GM23338 (cell line): ENCODE measurements at regions not wholly inside any gene's neighbourhood (a gene's known extent, or its start where the extent isn't known, plus 50 kb on each side); places are given as distances from the start of the nearest gene placed in this dataset.

Source experiments
- ATAC-seq: fragments of 200-7000 bp; cut with Tn5 transposase; 3 replicates; pipeline ENCODE4 v1.9.1; 2020
- DNase-seq: peaks from one replicate; pipeline ENCODE4 v3.0.0-alpha.2; 2015; ENCODE audit warnings: low spot score
- H2AFZ ChIP-seq: fragments of 200-600 bp; sonication (generic); 2 replicates; pipeline ENCODE4 v1.8.0; 2016; ENCODE audit warnings: antibody characterized with exemption, mild to moderate bottlenecking, moderate library complexity
- H3F3A ChIP-seq: fragments of 200-600 bp; sonication (generic); replicated peaks from 2 replicates; pipeline ENCODE4 v1.8.0; 2017; ENCODE audit warnings: antibody characterized with exemption, mixed run types, low read depth
- H3K27ac ChIP-seq: fragments of 200-600 bp; sonication (generic); 2 replicates; pipeline ENCODE4 v1.6.1; 2016; ENCODE audit warnings: low read depth
- H3K27me3 ChIP-seq: fragments of 200-600 bp; sonication (generic); 2 replicates; pipeline ENCODE4 v1.8.0; 2016; ENCODE audit warnings: mild to moderate bottlenecking, mixed run types, moderate library complexity; ENCODE audit not compliant: insufficient read depth
- H3K36me3 ChIP-seq: fragments of 200-600 bp; sonication (generic); 2 replicates; pipeline ENCODE4 v1.8.0; 2016; ENCODE audit warnings: mild to moderate bottlenecking; ENCODE audit not compliant: insufficient read depth
- H3K4me1 ChIP-seq: fragments of 200-600 bp; sonication (generic); 2 replicates; pipeline ENCODE4 v1.8.0; 2016; ENCODE audit warnings: mild to moderate bottlenecking, moderate library complexity; ENCODE audit not compliant: insufficient read depth
- H3K4me2 ChIP-seq: fragments of 200-600 bp; sonication (generic); 2 replicates; pipeline ENCODE4 v1.7.1; 2017; ENCODE audit warnings: mixed run types
- H3K4me3 ChIP-seq: fragments of 200-600 bp; sonication (generic); 2 replicates; pipeline ENCODE4 v1.6.1; 2016; ENCODE audit warnings: mixed run types
- H3K79me2 ChIP-seq: fragments of 200-600 bp; sonication (generic); replicated peaks from 2 replicates; pipeline ENCODE4 v1.8.0; 2017; ENCODE audit warnings: mild to moderate bottlenecking; ENCODE audit not compliant: insufficient read depth
- H3K9me2 ChIP-seq: fragments of 200-600 bp; sonication (generic); 2 replicates; pipeline ENCODE4 v1.8.0; 2017; ENCODE audit not compliant: insufficient read depth
- H4K20me1 ChIP-seq: fragments of 200-600 bp; sonication (generic); replicated peaks from 2 replicates; pipeline ENCODE4 v1.8.0; 2017; ENCODE audit warnings: mild to moderate bottlenecking; ENCODE audit not compliant: insufficient read depth
- H3K27ac Mint-ChIP-seq: 2 replicates; pipeline ENCODE4 v1.8.0; 2020; ENCODE audit warnings: inconsistent platforms, mild to moderate bottlenecking, moderate library complexity, mixed read lengths
- H3K27me3 Mint-ChIP-seq: 3 replicates; pipeline ENCODE4 v1.8.0; 2022; ENCODE audit warnings: low read depth, mild to moderate bottlenecking, moderate library complexity, mixed read lengths, inconsistent platforms; ENCODE audit not compliant: insufficient read depth, poor library complexity
- H3K36me3 Mint-ChIP-seq: 3 replicates; pipeline ENCODE4 v1.8.0; 2021; ENCODE audit warnings: low read depth, mild to moderate bottlenecking, inconsistent platforms, moderate library complexity, mixed read lengths
- H3K4me1 Mint-ChIP-seq: 3 replicates; pipeline ENCODE4 v1.8.0; 2020; ENCODE audit warnings: mild to moderate bottlenecking, inconsistent platforms, mixed read lengths
- H3K4me3 Mint-ChIP-seq: 3 replicates; pipeline ENCODE4 v1.8.0; 2021; ENCODE audit warnings: moderate library complexity, mild to moderate bottlenecking, inconsistent platforms, mixed read lengths
- H3K9me3 Mint-ChIP-seq: 3 replicates; pipeline ENCODE4 v1.8.0; 2020; ENCODE audit warnings: moderate library complexity, mild to moderate bottlenecking, inconsistent platforms, mixed read lengths
- CREB1 ChIP-seq: fragments of 250-450 bp; sonication (Bioruptor Pico); IDR thresholded peaks from 2 replicates; pipeline ENCODE4 v1.5.0; 2020; ENCODE audit warnings: low read depth, mild to moderate bottlenecking, moderate library complexity
- EZH2phosphoT487 ChIP-seq: fragments of 200-600 bp; sonication (generic); IDR thresholded peaks from one replicate; pipeline ENCODE4 v1.8.1; 2018; ENCODE audit warnings: antibody characterized with exemption; ENCODE audit not compliant: unreplicated experiment
- JUNB ChIP-seq: IDR thresholded peaks from one replicate; pipeline ENCODE4 v1.6.1; 2016; ENCODE audit warnings: antibody characterized with exemption; ENCODE audit not compliant: unreplicated experiment
- POLR2AphosphoS5 ChIP-seq: IDR thresholded peaks from 2 replicates; pipeline ENCODE4 v1.6.1; 2016; ENCODE audit warnings: antibody characterized with exemption, low read depth
- STAT1 ChIP-seq: IDR thresholded peaks from one replicate; pipeline ENCODE4 v1.6.1; 2016; ENCODE audit warnings: antibody characterized with exemption; ENCODE audit not compliant: unreplicated experiment
- ZNF114 ChIP-seq: fragments of 250-450 bp; sonication (Bioruptor Pico); IDR thresholded peaks from 2 replicates; pipeline ENCODE4 v1.5.0; 2020; ENCODE audit warnings: mild to moderate bottlenecking, moderate library complexity
- ZNF331 ChIP-seq: fragments of 250-450 bp; sonication (Bioruptor Pico); IDR thresholded peaks from 2 replicates; pipeline ENCODE4 v1.5.0; 2020; ENCODE audit warnings: low read depth, mild to moderate bottlenecking, moderate library complexity
- ZNF462 ChIP-seq: fragments of 250-450 bp; sonication (Bioruptor Pico); IDR thresholded peaks from 2 replicates; pipeline ENCODE4 v1.5.0; 2020; ENCODE audit warnings: mild to moderate bottlenecking, moderate library complexity
- TF ChIP-seq, protein P1 (sequence below): IDR thresholded peaks from 2 replicates; pipeline ENCODE4 v1.6.1; 2016; ENCODE audit warnings: antibody characterized with exemption
- TF ChIP-seq, protein P2 (sequence below): IDR thresholded peaks from one replicate; pipeline ENCODE4 v1.6.1; 2018; ENCODE audit warnings: antibody characterized with exemption; ENCODE audit not compliant: unreplicated experiment

GRCh38 chr11:103850419-103851165 lies 185.8 kb upstream of the DDI1 start:
- Mint-ChIP-seq H3K9me3 (no peaks in the 10 kb centered on the region), H3K27ac (no peak overlapping the region)
- no peaks in the 10 kb centered on the region for H3K4me1 ChIP-seq

GRCh38 chr11:103851166-103851651 lies 185.2 kb upstream of the DDI1 start:
- Mint-ChIP-seq H3K27me3 (no peaks in the 10 kb centered on the region), H3K27ac (no peak overlapping the region)
- TF ChIP-seq EZH2phosphoT487 (no peak), JUNB (no peak), ZNF114 (CRISPR knock-in tag) (no peak), CREB1 (CRISPR knock-in tag) (no peak), POLR2AphosphoS5 (no peak), ZNF462 (CRISPR knock-in tag) (no peak), STAT1 (no peak), ZNF331 (CRISPR knock-in tag) (no peak)
- TF ChIP-seq, protein P1, sequence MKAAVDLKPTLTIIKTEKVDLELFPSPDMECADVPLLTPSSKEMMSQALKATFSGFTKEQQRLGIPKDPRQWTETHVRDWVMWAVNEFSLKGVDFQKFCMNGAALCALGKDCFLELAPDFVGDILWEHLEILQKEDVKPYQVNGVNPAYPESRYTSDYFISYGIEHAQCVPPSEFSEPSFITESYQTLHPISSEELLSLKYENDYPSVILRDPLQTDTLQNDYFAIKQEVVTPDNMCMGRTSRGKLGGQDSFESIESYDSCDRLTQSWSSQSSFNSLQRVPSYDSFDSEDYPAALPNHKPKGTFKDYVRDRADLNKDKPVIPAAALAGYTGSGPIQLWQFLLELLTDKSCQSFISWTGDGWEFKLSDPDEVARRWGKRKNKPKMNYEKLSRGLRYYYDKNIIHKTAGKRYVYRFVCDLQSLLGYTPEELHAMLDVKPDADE: no peak
- TF ChIP-seq, protein P2, sequence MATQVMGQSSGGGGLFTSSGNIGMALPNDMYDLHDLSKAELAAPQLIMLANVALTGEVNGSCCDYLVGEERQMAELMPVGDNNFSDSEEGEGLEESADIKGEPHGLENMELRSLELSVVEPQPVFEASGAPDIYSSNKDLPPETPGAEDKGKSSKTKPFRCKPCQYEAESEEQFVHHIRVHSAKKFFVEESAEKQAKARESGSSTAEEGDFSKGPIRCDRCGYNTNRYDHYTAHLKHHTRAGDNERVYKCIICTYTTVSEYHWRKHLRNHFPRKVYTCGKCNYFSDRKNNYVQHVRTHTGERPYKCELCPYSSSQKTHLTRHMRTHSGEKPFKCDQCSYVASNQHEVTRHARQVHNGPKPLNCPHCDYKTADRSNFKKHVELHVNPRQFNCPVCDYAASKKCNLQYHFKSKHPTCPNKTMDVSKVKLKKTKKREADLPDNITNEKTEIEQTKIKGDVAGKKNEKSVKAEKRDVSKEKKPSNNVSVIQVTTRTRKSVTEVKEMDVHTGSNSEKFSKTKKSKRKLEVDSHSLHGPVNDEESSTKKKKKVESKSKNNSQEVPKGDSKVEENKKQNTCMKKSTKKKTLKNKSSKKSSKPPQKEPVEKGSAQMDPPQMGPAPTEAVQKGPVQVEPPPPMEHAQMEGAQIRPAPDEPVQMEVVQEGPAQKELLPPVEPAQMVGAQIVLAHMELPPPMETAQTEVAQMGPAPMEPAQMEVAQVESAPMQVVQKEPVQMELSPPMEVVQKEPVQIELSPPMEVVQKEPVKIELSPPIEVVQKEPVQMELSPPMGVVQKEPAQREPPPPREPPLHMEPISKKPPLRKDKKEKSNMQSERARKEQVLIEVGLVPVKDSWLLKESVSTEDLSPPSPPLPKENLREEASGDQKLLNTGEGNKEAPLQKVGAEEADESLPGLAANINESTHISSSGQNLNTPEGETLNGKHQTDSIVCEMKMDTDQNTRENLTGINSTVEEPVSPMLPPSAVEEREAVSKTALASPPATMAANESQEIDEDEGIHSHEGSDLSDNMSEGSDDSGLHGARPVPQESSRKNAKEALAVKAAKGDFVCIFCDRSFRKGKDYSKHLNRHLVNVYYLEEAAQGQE: no peak

More at GRCh38 chr11:103850419-103851165, 185.8 kb upstream of the DDI1 start:
- ATAC-seq: no peak
- H3F3A ChIP-seq: no peaks in the 10 kb centered on the region
- Mint-ChIP-seq H3K27me3 (no peaks in the 10 kb centered on the region), H3K36me3 (no peaks in the 10 kb centered on the region), H3K4me1 (no peaks in the 10 kb centered on the region), H3K4me3 (no peak overlapping the region)
- H3K27me3 ChIP-seq: no peaks in the 10 kb centered on the region
- TF ChIP-seq STAT1 (no peak), POLR2AphosphoS5 (no peak)
- no peaks in the 10 kb centered on the region for H3K36me3 ChIP-seq
- H3K27ac ChIP-seq: no peak overlapping the region
- H4K20me1 ChIP-seq: no peaks in the 10 kb centered on the region
- DNase-seq: no peak
- 0 out of 2 replicates have a peak overlapping the region, but pooled peaks have one; percentile 52 for H2AFZ ChIP-seq
- peaks cover 6% of the 10 kb centered on the region; the same call in 1 of the 2 replicates for H3K9me2 ChIP-seq
- H3K4me3 ChIP-seq: no peak overlapping the region
- no peaks in the 10 kb centered on the region for H3K79me2 ChIP-seq
- H3K4me2 ChIP-seq: no peak overlapping the region

More at GRCh38 chr11:103851166-103851651, 185.2 kb upstream of the DDI1 start:
- ATAC-seq (no peak), DNase-seq (no peak)
- Histone ChIP-seq H3K79me2 (no peaks in the 10 kb centered on the region), H3K4me1 (no peaks in the 10 kb centered on the region), H4K20me1 (no peaks in the 10 kb centered on the region), H2AFZ (no peak overlapping the region), H3K27me3 (no peaks in the 10 kb centered on the region), H3F3A (no peaks in the 10 kb centered on the region), H3K4me2 (no peak overlapping the region), H3K9me2 (peaks cover 6% of the 10 kb centered on the region; the same call in 1 of the 2 replicates), H3K4me3 (no peak overlapping the region), H3K36me3 (no peaks in the 10 kb centered on the region), H3K27ac (no peak overlapping the region)
- H3K4me3 Mint-ChIP-seq: no peak overlapping the region
- H3K9me3 Mint-ChIP-seq: no peaks in the 10 kb centered on the region
- H3K4me1 Mint-ChIP-seq: no peaks in the 10 kb centered on the region
- no peaks in the 10 kb centered on the region; the same call in 2 of the 3 replicates for H3K36me3 Mint-ChIP-seq
